Esophagus muscularis mucosa (tissue), 4 donors: ENCODE measurements at regions not wholly inside any gene's neighbourhood (a gene's known extent, or its start where the extent isn't known, plus 50 kb on each side); places are given as distances from the start of the nearest gene placed in this dataset.
"Not testable (repeated sequence)": the region's sequence is repeated elsewhere in the genome, so short reads cannot be mapped to it uniquely, and the experiment has no call there.

Source experiments
- DNase-seq: peaks from one replicate; pipeline ENCODE4 v3.0.0-alpha.2; 2017; ENCODE audit errors: extremely low spot score
- H3K27ac ChIP-seq, 4 donors: fragments of 200-600 bp; sonication (generic); replicated peaks in 1 of 4; 1 replicate in 3 of 4; 2 replicates in 1 of 4; pipeline ENCODE4 v1.5.1; 2016 to 2019; ENCODE audit warnings: mild to moderate bottlenecking in 1 of 4
- H3K27me3 ChIP-seq, 4 donors: fragments of 200-600 bp; sonication (generic); one replicate each; pipeline versions ENCODE4 v1.5.1 to v1.6.0; 2016 to 2019
- H3K36me3 ChIP-seq, 4 donors: fragments of 200-600 bp; sonication (generic); one replicate each; pipeline ENCODE4 v1.5.1; 2016 to 2019
- H3K4me1 ChIP-seq, 4 donors: fragments of 200-600 bp; sonication (generic); one replicate each; pipeline ENCODE4 v1.5.1; 2016 to 2019
- H3K4me3 ChIP-seq, 4 donors: fragments of 200-600 bp; sonication (generic); 1 replicate in 2 of 4; 2 replicates in 2 of 4; pipeline ENCODE4 v1.5.1; 2016 to 2019; ENCODE audit warnings: mild to moderate bottlenecking in 4 of 4, moderate library complexity in 1 of 4
- H3K9me3 ChIP-seq, 4 donors: fragments of 200-600 bp; sonication (generic); 1 replicate in 3 of 4; 2 replicates in 1 of 4; pipeline ENCODE4 v1.5.1; 2016 to 2019
- CTCF ChIP-seq, 3 experiments: fragments of 200-600 bp in 2 of 3; fragments of 450-650 bp in 1 of 3; sonication (generic) in 2 of 3; IDR thresholded peaks; one replicate each; pipeline ENCODE4 v1.5.1; 2017 to 2019; ENCODE audit warnings: antibody characterized with exemption in 3 of 3, mild to moderate bottlenecking in 2 of 3, moderate library complexity in 1 of 3
- EP300 ChIP-seq: sonication (generic); formaldehyde crosslinking; IDR thresholded peaks from one replicate; pipeline ENCODE4 v1.6.1; 2017; ENCODE audit warnings: antibody characterized with exemption
- POLR2AphosphoS5 ChIP-seq, 2 donors: sonication (generic); formaldehyde crosslinking; IDR thresholded peaks; one replicate each; pipeline ENCODE4 v1.6.1; 2017; ENCODE audit warnings: antibody characterized with exemption in 2 of 2
- WGBS: methylation state at CpG from one replicate; pipeline ENCODE4 v1.1.5; 2018; 5-methylcytosine and 5-hydroxymethylcytosine counted together
- intact Hi-C: fragments of 100-400 bp; cut with DNase I; formaldehyde crosslinking; loops from one replicate; pipeline ENCODE4 v1.15.1; 2023

GRCh38 chr9:752201-752600, 89.3 kb upstream of the DMRT1 start:
- Histone ChIP-seq H3K9me3 (no peaks in the 10 kb centered on the region), H3K36me3 (peaks cover 0 to 13% (median 2%) of the 10 kb centered on the region in 4 donors), H3K4me1 (peaks cover 29 to 39% (median 34%) of the 10 kb centered on the region in 4 donors), H3K27ac (peak overlapping the region; percentile 68 to 88 (median 76)), H3K4me3 (no peak overlapping the region), H3K27me3 (no peaks in the 10 kb centered on the region)
- intact Hi-C loops: no loop called here
- DNase-seq: no peak
- WGBS: 70% methylated on average over 5 of the region's 5 CpGs
- no peak for TF ChIP-seq EP300

- TF ChIP-seq EP300 (no peak), CTCF (IDR thresholded peaks at IDR 0.05) (no peak), POLR2AphosphoS5 (IDR thresholded peaks at IDR 0.05) (no peak)
- no peak for DNase-seq
Measured at GRCh38 chr9:752681-753200, 88.8 kb upstream of the DMRT1 start.

GRCh38 chr9:753734-754133, 87.8 kb upstream of the DMRT1 start:
- 97% methylated on average over 9 of the region's 9 CpGs for WGBS
- peaks cover 29 to 41% (median 32%) of the 10 kb centered on the region in 4 donors for H3K4me1 ChIP-seq
- intact Hi-C loops: not testable (repeated sequence)

More at GRCh38 chr9:752681-753200, 88.8 kb upstream of the DMRT1 start:
- H3K4me3 ChIP-seq: no peak overlapping the region
- intact Hi-C loops: no loop called here
- peaks cover 29 to 40% (median 32%) of the 10 kb centered on the region in 4 donors for H3K4me1 ChIP-seq
- H3K36me3 ChIP-seq: peaks cover 0 to 7% (median 0%) of the 10 kb centered on the region in 4 donors
- 95% methylated on average over 6 of the region's 6 CpGs for WGBS
- H3K9me3 ChIP-seq: no peaks in the 10 kb centered on the region
- H3K27ac ChIP-seq: peak overlapping the region; percentile 68 to 88 (median 76)
- H3K27me3 ChIP-seq: no peaks in the 10 kb centered on the region

GRCh38 chr9:754150-754931, 87.2 kb upstream of the DMRT1 start:
- Histone ChIP-seq H3K27me3 (no peaks in the 10 kb centered on the region), H3K9me3 (no peaks in the 10 kb centered on the region), H3K4me3 (no peak overlapping the region), H3K4me1 (peaks cover 29 to 41% (median 32%) of the 10 kb centered on the region in 4 donors), H3K36me3 (no peaks in the 10 kb centered on the region), H3K27ac (no peak overlapping the region)
- 80% methylated on average over 9 of the region's 9 CpGs for WGBS
- no peak for DNase-seq
- TF ChIP-seq CTCF (IDR thresholded peaks at IDR 0.05) (no peak), POLR2AphosphoS5 (IDR thresholded peaks at IDR 0.05) (no peak), EP300 (no peak)
- intact Hi-C loops: no loop called here

More at GRCh38 chr9:753734-754133, 87.8 kb upstream of the DMRT1 start:
- not testable (repeated sequence) for H3K9me3 ChIP-seq, DNase-seq, H3K27ac ChIP-seq, H3K36me3 ChIP-seq, H3K27me3 ChIP-seq, H3K4me3 ChIP-seq

GRCh38 chr9:755454-756381, 85.8 kb upstream of the DMRT1 start:
- Histone ChIP-seq H3K36me3 (no peaks in the 10 kb centered on the region), H3K4me3 (no peak overlapping the region), H3K27me3 (no peaks in the 10 kb centered on the region), H3K4me1 (peaks cover 18 to 32% (median 23%) of the 10 kb centered on the region in 4 donors), H3K27ac (no peak overlapping the region), H3K9me3 (no peaks in the 10 kb centered on the region)
- intact Hi-C loops: no loop called here
- no peak for DNase-seq
- TF ChIP-seq POLR2AphosphoS5 (IDR thresholded peaks at IDR 0.05) (peak in 1 of 2 donors; percentile 6), CTCF (IDR thresholded peaks at IDR 0.05) (no peak)
- WGBS: 88% methylated on average over 12 of the region's 12 CpGs
